CD4-positive, alpha-beta T cell (primary cell): ENCODE measurements at regions not wholly inside any gene's neighbourhood (a gene's known extent, or its start where the extent isn't known, plus 50 kb on each side); places are given as distances from the start of the nearest gene placed in this dataset.

ENCODE experiments used
- ATAC-seq: fragments of 200-7000 bp; cut with Tn5 transposase; one replicate; pipeline ENCODE4 v1.10.0; 2022; ENCODE audit warnings: mild to moderate bottlenecking; ENCODE audit not compliant: poor library complexity
- CTCF ChIA-PET: fragments of 350-600 bp; sonication (Branson Sonifier 250); formaldehyde crosslinking; loops from one replicate; lab custom pipeline; 2021; ENCODE audit warnings: antibody characterized with exemption, inconsistent platforms; lab: Charles Lee
- POLR2A ChIA-PET: fragments of 350-600 bp; sonication (Branson Sonifier 250); formaldehyde crosslinking; loops from one replicate; lab custom pipeline; 2021; ENCODE audit warnings: antibody characterized with exemption, inconsistent platforms; lab: Charles Lee
- DNase-seq, 14 experiments: peaks; one replicate each; pipeline ENCODE4 v3.0.0-alpha.2; 2013 to 2020; ENCODE audit warnings: mixed read lengths in 2 of 14
- H3K27ac ChIP-seq, 2 donors: one replicate each; pipeline versions ENCODE4 v1.5.1 to v1.7.0; 2013; ENCODE audit warnings: low read length in 2 of 2, low read depth in 1 of 2, mild to moderate bottlenecking in 1 of 2
- H3K27me3 ChIP-seq, 2 experiments: 1 replicate in 1 of 2; 2 replicates in 1 of 2; pipeline versions ENCODE4 v1.6.1 to v1.7.0; 2013; ENCODE audit warnings: low read length in 2 of 2, control low read depth in 1 of 2, mild to moderate bottlenecking in 1 of 2, moderate library complexity in 1 of 2; ENCODE audit not compliant: insufficient read depth in 2 of 2, control insufficient read depth in 1 of 2
- H3K36me3 ChIP-seq: one replicate; pipeline ENCODE4 v1.6.1; 2013; ENCODE audit warnings: low read length, control low read depth; ENCODE audit not compliant: insufficient read depth
- H3K4me1 ChIP-seq: one replicate; pipeline ENCODE4 v1.6.1; 2013; ENCODE audit warnings: low read length, control low read depth; ENCODE audit not compliant: insufficient read depth
- H3K4me3 ChIP-seq: one replicate; pipeline ENCODE4 v1.5.1; 2013; ENCODE audit warnings: mild to moderate bottlenecking, low read length, moderate library complexity
- H3K9me3 ChIP-seq, 2 experiments: 1 replicate in 1 of 2; 2 replicates in 1 of 2; pipeline versions ENCODE4 v1.6.1 to v1.7.0; 2013; ENCODE audit warnings: low read length in 2 of 2, mild to moderate bottlenecking in 2 of 2, control low read depth in 1 of 2, moderate library complexity in 1 of 2; ENCODE audit not compliant: control insufficient read depth in 1 of 2, insufficient read depth in 1 of 2
- H3K27ac Mint-ChIP-seq: one replicate; pipeline ENCODE4 v1.8.0; 2020; ENCODE audit warnings: mixed read lengths
- H3K27me3 Mint-ChIP-seq: one replicate; pipeline ENCODE4 v1.8.0; 2021; ENCODE audit warnings: mixed read lengths
- H3K36me3 Mint-ChIP-seq: one replicate; pipeline ENCODE4 v1.8.0; 2021; ENCODE audit warnings: low read depth, mixed read lengths
- H3K4me1 Mint-ChIP-seq: one replicate; pipeline ENCODE4 v1.8.0; 2021; ENCODE audit warnings: low read depth, mixed read lengths
- H3K4me3 Mint-ChIP-seq: one replicate; pipeline ENCODE4 v1.8.0; 2020; ENCODE audit warnings: mild to moderate bottlenecking, mixed read lengths
- H3K9me3 Mint-ChIP-seq: one replicate; pipeline ENCODE4 v1.8.0; 2020; ENCODE audit warnings: mixed read lengths
- intact Hi-C, 2 experiments: fragments of 100-400 bp; cut with DNase I in 1 of 2; cut with micrococcal nuclease in 1 of 2; formaldehyde crosslinking; loops; one replicate each; pipeline versions ENCODE4 v1.15.1 to v1.9.0; 2023 to 2025; cut with DNase I, micrococcal nuclease
- TF ChIP-seq, protein P1 (sequence below): fragments of 200-600 bp; IDR thresholded peaks from one replicate; pipeline ENCODE4 v1.8.0; 2022; ENCODE audit warnings: antibody characterized with exemption, mild to moderate bottlenecking

DNA sequence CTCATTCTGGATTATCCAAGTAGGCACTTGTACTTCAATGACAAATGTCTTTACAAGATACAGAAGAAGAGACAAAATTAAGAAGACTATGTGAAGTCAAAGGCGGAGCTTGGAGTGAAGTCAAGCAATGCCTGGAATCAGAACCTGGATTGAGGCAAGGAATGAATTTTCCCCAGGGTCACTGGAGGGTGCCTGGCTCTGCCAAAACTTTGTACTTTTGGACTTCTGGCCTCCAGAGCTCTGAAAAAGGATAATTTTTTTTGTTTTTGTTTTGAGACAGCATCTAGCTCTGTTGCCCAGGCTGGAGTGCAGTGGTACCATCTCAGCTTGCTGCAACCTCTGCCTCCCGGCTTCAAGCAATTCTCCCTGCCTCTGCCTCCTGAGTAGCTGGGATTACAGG is 119.3 kb upstream of the AGBL1 start:
- TF ChIP-seq, protein P1, sequence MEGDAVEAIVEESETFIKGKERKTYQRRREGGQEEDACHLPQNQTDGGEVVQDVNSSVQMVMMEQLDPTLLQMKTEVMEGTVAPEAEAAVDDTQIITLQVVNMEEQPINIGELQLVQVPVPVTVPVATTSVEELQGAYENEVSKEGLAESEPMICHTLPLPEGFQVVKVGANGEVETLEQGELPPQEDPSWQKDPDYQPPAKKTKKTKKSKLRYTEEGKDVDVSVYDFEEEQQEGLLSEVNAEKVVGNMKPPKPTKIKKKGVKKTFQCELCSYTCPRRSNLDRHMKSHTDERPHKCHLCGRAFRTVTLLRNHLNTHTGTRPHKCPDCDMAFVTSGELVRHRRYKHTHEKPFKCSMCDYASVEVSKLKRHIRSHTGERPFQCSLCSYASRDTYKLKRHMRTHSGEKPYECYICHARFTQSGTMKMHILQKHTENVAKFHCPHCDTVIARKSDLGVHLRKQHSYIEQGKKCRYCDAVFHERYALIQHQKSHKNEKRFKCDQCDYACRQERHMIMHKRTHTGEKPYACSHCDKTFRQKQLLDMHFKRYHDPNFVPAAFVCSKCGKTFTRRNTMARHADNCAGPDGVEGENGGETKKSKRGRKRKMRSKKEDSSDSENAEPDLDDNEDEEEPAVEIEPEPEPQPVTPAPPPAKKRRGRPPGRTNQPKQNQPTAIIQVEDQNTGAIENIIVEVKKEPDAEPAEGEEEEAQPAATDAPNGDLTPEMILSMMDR, result no peak
- Histone ChIP-seq H3K4me1 (no peaks in the 10 kb centered on the region), H3K36me3 (no peaks in the 10 kb centered on the region), H3K27ac (no peak overlapping the region), H3K9me3 (no peaks in the 10 kb centered on the region), H3K4me3 (no peak overlapping the region), H3K27me3 (no peaks in the 10 kb centered on the region)
- intact Hi-C loops, result no loop called here
- no peak for DNase-seq
- ChIA-PET CTCF (no interaction called here), POLR2A (no interaction called here)
- no peak for ATAC-seq
- Mint-ChIP-seq H3K27me3 (peaks cover 6% of the 10 kb centered on the region), H3K27ac (no peak overlapping the region), H3K9me3 (no peaks in the 10 kb centered on the region), H3K4me3 (no peak overlapping the region), H3K4me1 (no peaks in the 10 kb centered on the region), H3K36me3 (no peaks in the 10 kb centered on the region)

DNA sequence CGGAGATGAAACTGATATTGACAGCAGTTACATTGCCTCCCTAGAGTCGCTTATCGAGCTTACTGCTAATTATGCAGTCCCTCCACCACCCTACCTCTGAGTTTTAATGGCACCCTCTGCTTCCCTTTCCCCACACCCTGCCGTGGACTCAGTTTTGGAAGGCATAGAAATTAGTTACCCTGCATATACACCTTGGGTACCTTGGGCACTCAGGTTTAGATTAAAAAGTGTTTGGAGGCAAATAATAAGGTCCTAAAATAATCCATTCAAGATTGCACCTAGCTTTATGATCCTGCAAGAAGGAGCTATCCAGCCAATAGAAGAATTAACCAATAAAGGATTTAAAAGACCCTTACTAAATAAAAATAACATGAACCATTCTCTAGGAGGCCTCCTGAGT is 117.8 kb upstream of the AGBL1 start:
- no peaks in the 10 kb centered on the region for H3K4me1 Mint-ChIP-seq
- H3K4me3 Mint-ChIP-seq, result no peak overlapping the region
- DNase-seq, result no peak
- no peaks in the 10 kb centered on the region for H3K36me3 Mint-ChIP-seq
- Histone ChIP-seq H3K9me3 (no peaks in the 10 kb centered on the region), H3K27me3 (no peaks in the 10 kb centered on the region), H3K27ac (no peak overlapping the region), H3K36me3 (no peaks in the 10 kb centered on the region), H3K4me3 (no peak overlapping the region), H3K4me1 (no peaks in the 10 kb centered on the region)
- no peak overlapping the region for H3K27ac Mint-ChIP-seq
- TF ChIP-seq, protein P1, result no peak
- no peaks in the 10 kb centered on the region for H3K9me3 Mint-ChIP-seq
- CTCF ChIA-PET, result no interaction called here
- no peak for ATAC-seq
- intact Hi-C loops, result no loop called here
- POLR2A ChIA-PET, result no interaction called here
- H3K27me3 Mint-ChIP-seq, result peaks cover 15% of the 10 kb centered on the region

DNA sequence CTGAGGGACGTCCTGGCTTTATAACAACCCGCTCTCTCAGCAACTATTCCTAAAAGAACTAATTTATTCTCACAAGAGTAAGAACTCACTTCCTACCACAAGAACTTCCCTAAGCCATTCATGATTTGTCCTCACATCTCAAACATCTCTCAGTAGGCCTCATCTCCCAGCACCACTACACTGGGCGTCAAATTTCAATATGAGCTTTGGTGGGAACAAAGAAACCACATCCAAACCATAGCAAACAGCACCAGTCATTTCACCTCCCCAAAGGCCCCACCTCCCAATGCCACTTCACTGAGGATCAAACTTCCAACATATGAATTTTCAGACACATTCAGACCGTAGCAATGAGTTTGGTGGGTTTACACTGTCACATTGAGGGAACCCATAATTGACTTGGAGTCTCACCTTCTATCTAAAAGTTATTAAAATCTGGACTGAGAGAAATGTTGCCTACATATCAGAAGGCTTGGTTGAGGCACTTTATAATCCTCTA is 116.4 kb upstream of the AGBL1 start:
- DNase-seq (no peak), ATAC-seq (no peak)
- no peak overlapping the region for H3K4me3 ChIP-seq
- TF ChIP-seq, protein P1, result no peak
- H3K4me1 Mint-ChIP-seq, result no peaks in the 10 kb centered on the region
- CTCF ChIA-PET, result no interaction called here
- intact Hi-C loops, result no loop called here
- H3K27ac ChIP-seq, result no peak overlapping the region
- H3K36me3 Mint-ChIP-seq, result no peaks in the 10 kb centered on the region
- H3K4me1 ChIP-seq, result no peaks in the 10 kb centered on the region
- no peaks in the 10 kb centered on the region for H3K9me3 ChIP-seq
- peaks cover 22% of the 10 kb centered on the region for H3K27me3 Mint-ChIP-seq
- H3K27me3 ChIP-seq, result no peaks in the 10 kb centered on the region
- no peak overlapping the region for H3K4me3 Mint-ChIP-seq
- H3K9me3 Mint-ChIP-seq, result no peaks in the 10 kb centered on the region
- H3K36me3 ChIP-seq, result no peaks in the 10 kb centered on the region
- POLR2A ChIA-PET, result no interaction called here
- no peak overlapping the region for H3K27ac Mint-ChIP-seq
